H1 (cell line): ENCODE measurements at regions not wholly inside any gene's neighbourhood (a gene's known extent, or its start where the extent isn't known, plus 50 kb on each side); places are given as distances from the start of the nearest gene placed in this dataset.

Experiments
- CTCF ChIA-PET: fragments of 300-600 bp; sonication (Branson Sonifier 250); formaldehyde crosslinking; loops from one replicate; lab custom pipeline; 2021; ENCODE audit not compliant: partially characterized antibody; lab: Charles Lee
- POLR2A ChIA-PET: fragments of 300-600 bp; sonication (Branson Sonifier 250); formaldehyde crosslinking; loops from one replicate; lab custom pipeline; 2021; ENCODE audit warnings: inconsistent platforms; ENCODE audit not compliant: partially characterized antibody; lab: Charles Lee
- DNase-seq, 2 experiments: peaks; one replicate each; pipeline versions ENCODE4 v3.0.0 to v3.0.0-alpha.2; 2010 to 2022; ENCODE audit warnings: low spot score in 2 of 2, low read depth in 1 of 2, mixed read lengths in 1 of 2
- FAIRE-seq: peaks from 2 replicates; lab custom pipeline; 2011; peaks lifted over from hg19 to GRCh38; lab: Jason Lieb, UNC
- H2AFZ ChIP-seq: 2 replicates; pipeline ENCODE4 v1.8.1; 2012; ENCODE audit warnings: low read length, inconsistent platforms
- H2AK5ac ChIP-seq: 2 replicates; pipeline ENCODE4 v1.6.1; 2013; ENCODE audit warnings: low read depth, low read length
- H2BK120ac ChIP-seq: replicated peaks from 2 replicates; pipeline ENCODE3; 2013; ENCODE audit warnings: low read depth, low read length, inconsistent platforms
- H2BK12ac ChIP-seq: 2 replicates; pipeline ENCODE4 v1.6.1; 2013; ENCODE audit warnings: low read depth, low read length
- H2BK15ac ChIP-seq: 2 replicates; pipeline ENCODE4 v1.6.1; 2013; ENCODE audit warnings: low read length
- H2BK20ac ChIP-seq: 2 replicates; pipeline ENCODE4 v1.6.1; 2013; ENCODE audit warnings: low read length
- H2BK5ac ChIP-seq: 2 replicates; pipeline ENCODE4 v1.6.1; 2013; ENCODE audit warnings: low read depth, low read length
- H3K14ac ChIP-seq: 2 replicates; pipeline ENCODE4 v1.6.1; 2013; ENCODE audit warnings: inconsistent platforms; ENCODE audit not compliant: insufficient read length
- H3K18ac ChIP-seq: 2 replicates; pipeline ENCODE4 v1.6.1; 2013; ENCODE audit warnings: low read length; ENCODE audit errors: extremely low read depth
- H3K23ac ChIP-seq: 2 replicates; pipeline ENCODE4 v1.6.1; 2013; ENCODE audit warnings: inconsistent platforms; ENCODE audit not compliant: insufficient read length
- H3K23me2 ChIP-seq: 2 replicates; pipeline ENCODE4 v1.6.1; 2013; ENCODE audit warnings: low read depth, low read length
- H3K27ac ChIP-seq: 2 replicates; pipeline ENCODE4 v1.6.1; 2011; ENCODE audit warnings: low read depth, low read length, inconsistent platforms
- H3K27me3 ChIP-seq, 4 experiments: replicated peaks in 1 of 4; 1 replicate in 1 of 4; 2 replicates in 3 of 4; pipeline versions ENCODE4 v1.6.1 to v1.8.1; 2011 to 2013; ENCODE audit warnings: low read length in 3 of 4, mild to moderate bottlenecking in 3 of 4, inconsistent platforms in 2 of 4, mixed read lengths in 2 of 4, moderate library complexity in 1 of 4; ENCODE audit not compliant: control insufficient read depth in 3 of 4, insufficient read depth in 3 of 4; ENCODE audit errors: extremely low read depth in 1 of 4
- H3K36me3 ChIP-seq, 4 experiments: 2 replicates each; pipeline versions ENCODE4 v1.6.1 to v1.8.1; 2011 to 2013; ENCODE audit warnings: mild to moderate bottlenecking in 4 of 4, low read length in 3 of 4, moderate library complexity in 2 of 4, control low read depth in 1 of 4, inconsistent platforms in 1 of 4; ENCODE audit not compliant: insufficient read depth in 4 of 4, control insufficient read depth in 2 of 4
- H3K4ac ChIP-seq: replicated peaks from 2 replicates; pipeline ENCODE3; 2013; ENCODE audit warnings: low read length, low read depth, mixed read lengths, inconsistent platforms; ENCODE audit not compliant: insufficient read length
- H3K4me1 ChIP-seq, 4 experiments: replicated peaks in 1 of 4; 1 replicate in 1 of 4; 2 replicates in 3 of 4; pipeline versions ENCODE4 v1.6.1 to v1.8.1; 2011 to 2013; ENCODE audit warnings: low read length in 3 of 4, inconsistent platforms in 2 of 4, mixed read lengths in 1 of 4; ENCODE audit not compliant: insufficient read depth in 4 of 4, control insufficient read depth in 3 of 4
- H3K4me2 ChIP-seq, 2 experiments: 2 replicates each; pipeline versions ENCODE4 v1.6.1 to v1.8.1; 2011 to 2013; ENCODE audit warnings: low read depth in 2 of 2, low read length in 2 of 2, control low read depth in 1 of 2, inconsistent platforms in 1 of 2, mild to moderate bottlenecking in 1 of 2; ENCODE audit not compliant: insufficient read depth in 1 of 2
- H3K4me3 ChIP-seq, 4 experiments: fragments of 200-600, 300-600 bp in 1 of 4; sonication (generic), shearing (Covaris generic), sonication (Bioruptor Twin) in 1 of 4; 2 replicates each; pipeline versions ENCODE4 v1.5.1 to v1.8.1; 2011 to 2016; ENCODE audit warnings: low read length in 4 of 4, low read depth in 3 of 4, control low read depth in 2 of 4, inconsistent platforms in 2 of 4, mild to moderate bottlenecking in 2 of 4, mixed read lengths in 1 of 4, moderate library complexity in 1 of 4; ENCODE audit not compliant: insufficient read depth in 2 of 4; ENCODE audit errors: extremely low read depth in 1 of 4
- H3K56ac ChIP-seq: replicated peaks from 2 replicates; pipeline ENCODE3; 2013; ENCODE audit warnings: low read depth, mild to moderate bottlenecking, mixed read lengths, low read length, inconsistent platforms; ENCODE audit not compliant: insufficient read length
- H3K79me1 ChIP-seq: 2 replicates; pipeline ENCODE4 v1.6.1; 2013; ENCODE audit warnings: low read depth, low read length, control low read depth
- H3K79me2 ChIP-seq, 2 experiments: 2 replicates each; pipeline versions ENCODE4 v1.6.1 to v1.8.1; 2012 to 2013; ENCODE audit warnings: low read length in 2 of 2, mild to moderate bottlenecking in 2 of 2, inconsistent platforms in 1 of 2; ENCODE audit not compliant: insufficient read depth in 2 of 2, control insufficient read depth in 1 of 2
- H3K9ac ChIP-seq, 4 experiments: replicated peaks in 1 of 4; 1 replicate in 1 of 4; 2 replicates in 3 of 4; pipeline versions ENCODE4 v1.6.1 to v1.8.1; 2011 to 2013; ENCODE audit warnings: low read depth in 3 of 4, low read length in 3 of 4, control low read depth in 2 of 4, mild to moderate bottlenecking in 2 of 4, moderate library complexity in 2 of 4, inconsistent platforms in 1 of 4; ENCODE audit errors: extremely low read depth in 1 of 4
- H3K9me3 ChIP-seq, 2 experiments: 2 replicates each; pipeline versions ENCODE4 v1.6.1 to v1.8.1; 2012 to 2013; ENCODE audit warnings: mild to moderate bottlenecking in 2 of 2, moderate library complexity in 2 of 2, control low read depth in 1 of 2, inconsistent platforms in 1 of 2, low read depth in 1 of 2, low read length in 1 of 2, mixed read lengths in 1 of 2; ENCODE audit not compliant: insufficient read depth in 2 of 2
- H4K20me1 ChIP-seq, 2 experiments: replicated peaks in 1 of 2; 2 replicates each; pipeline versions ENCODE3 to v1.8.1; 2011 to 2013; ENCODE audit warnings: inconsistent platforms in 2 of 2, low read length in 2 of 2, mild to moderate bottlenecking in 1 of 2; ENCODE audit not compliant: insufficient read depth in 2 of 2, control insufficient read depth in 1 of 2
- H4K5ac ChIP-seq: 2 replicates; pipeline ENCODE4 v1.6.1; 2013; ENCODE audit warnings: low read length, low read depth, mixed read lengths, inconsistent platforms; ENCODE audit not compliant: insufficient read length
- H4K8ac ChIP-seq: 2 replicates; pipeline ENCODE4 v1.8.0; 2013; ENCODE audit warnings: mild to moderate bottlenecking, moderate library complexity, low read length, inconsistent platforms; ENCODE audit not compliant: insufficient read depth; ENCODE audit errors: extremely low read depth
- H4K91ac ChIP-seq: replicated peaks from 2 replicates; pipeline ENCODE3; 2013; ENCODE audit warnings: low read length, mixed read lengths, inconsistent platforms; ENCODE audit not compliant: insufficient read length
- MAFK ChIP-seq: IDR thresholded peaks from 2 replicates; pipeline ENCODE4 v1.6.1; 2012; ENCODE audit warnings: low read depth, mild to moderate bottlenecking, improper control_type of control experiment, low read length
- RNF2 ChIP-seq: fragments of 200-900, 300-1000 bp; sonication (generic); IDR thresholded peaks from 2 replicates; pipeline ENCODE4 v1.7.1; 2016; ENCODE audit warnings: borderline replicate concordance, low read depth, mild to moderate bottlenecking, antibody characterized with exemption, low read length; ENCODE audit not compliant: poor library complexity, severe bottlenecking; ENCODE audit errors: missing control alignments
- SIRT6 ChIP-seq: IDR thresholded peaks from one replicate; pipeline ENCODE4 v1.7.1; 2012; ENCODE audit warnings: low read length, inconsistent platforms
- SRF ChIP-seq: IDR thresholded peaks from 2 replicates; pipeline ENCODE4 v1.6.1; 2011; ENCODE audit warnings: mild to moderate bottlenecking, low read depth, low read length, moderate library complexity
- TF ChIP-seq, protein P1 (sequence below): IDR thresholded peaks from 2 replicates; pipeline ENCODE4 v1.6.1; 2011; ENCODE audit warnings: low read length, improper control_type of control experiment

- H3K23me2 ChIP-seq, result no peaks in the 10 kb centered on the region
- no peak overlapping the region for H2BK15ac ChIP-seq
- no peak overlapping the region for H4K91ac ChIP-seq
- H2AFZ ChIP-seq, result peak overlapping the region; percentile 88; the same call in 1 of the 2 replicates
- no peak overlapping the region for H3K56ac ChIP-seq
- no peak overlapping the region for H2BK5ac ChIP-seq
- H3K4me1 ChIP-seq, result peaks cover 0 to 3% (median 0%) of the 10 kb centered on the region in 4 experiments; a peak in 1 of 7 replicates
- no peak overlapping the region for H2BK12ac ChIP-seq
- DNase-seq (no peak), FAIRE-seq (no peak)
- no peak overlapping the region for H3K18ac ChIP-seq
- no peaks in the 10 kb centered on the region; a peak in 1 of 8 replicates for H3K36me3 ChIP-seq
- no peaks in the 10 kb centered on the region for H4K20me1 ChIP-seq
- no peak overlapping the region for H2AK5ac ChIP-seq
- no peaks in the 10 kb centered on the region for H3K27me3 ChIP-seq
- H4K8ac ChIP-seq, result no peak overlapping the region
- H2BK20ac ChIP-seq, result no peak overlapping the region
- no peak overlapping the region for H3K4me2 ChIP-seq
- no peak overlapping the region for H3K4ac ChIP-seq
- no peak overlapping the region for H2BK120ac ChIP-seq
- no peaks in the 10 kb centered on the region for H3K79me1 ChIP-seq
- H3K9ac ChIP-seq, result no peak overlapping the region
- H3K9me3 ChIP-seq, result peaks cover 10 to 11% of the 10 kb centered on the region in 2 experiments
- H4K5ac ChIP-seq, result no peak overlapping the region
- ChIA-PET CTCF (interaction anchor here (0.8 to 4.6 kb wide), 3 partner anchors 24 to 362 kb away, joined by 3 to 26 read pairs (median 3); no protein-coding TSS in a partner anchor), POLR2A (no interaction called here)
- no peak overlapping the region for H3K4me3 ChIP-seq
- TF ChIP-seq, protein P1, sequence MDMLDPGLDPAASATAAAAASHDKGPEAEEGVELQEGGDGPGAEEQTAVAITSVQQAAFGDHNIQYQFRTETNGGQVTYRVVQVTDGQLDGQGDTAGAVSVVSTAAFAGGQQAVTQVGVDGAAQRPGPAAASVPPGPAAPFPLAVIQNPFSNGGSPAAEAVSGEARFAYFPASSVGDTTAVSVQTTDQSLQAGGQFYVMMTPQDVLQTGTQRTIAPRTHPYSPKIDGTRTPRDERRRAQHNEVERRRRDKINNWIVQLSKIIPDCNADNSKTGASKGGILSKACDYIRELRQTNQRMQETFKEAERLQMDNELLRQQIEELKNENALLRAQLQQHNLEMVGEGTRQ, result no peak
- TF ChIP-seq RNF2, result no peak
- TF ChIP-seq SRF, result no peak
- TF ChIP-seq SIRT6, result no peak
- TF ChIP-seq MAFK, result no peak
- H3K79me2 ChIP-seq, result no peaks in the 10 kb centered on the region
- no peak overlapping the region for H3K14ac ChIP-seq
- no peak overlapping the region for H3K27ac ChIP-seq
- H3K23ac ChIP-seq, result no peak overlapping the region
Observed at GRCh38 chr10:61188101-61188500, 244.1 kb upstream of the RHOBTB1 start.
